ENCODE measurements at regions not wholly inside any gene's neighbourhood (a gene's known extent, or its start where the extent isn't known, plus 50 kb on each side); places are given as distances from the start of the nearest gene placed in this dataset.

GRCh38 chr5:114648940-114649339 lies 287.1 kb downstream of the KCNN2 start:
- DNase-seq, result no peak

- DNase-seq, result no peak
Observed at GRCh38 chr5:114644576-114644975, 282.7 kb downstream of the KCNN2 start.

- DNase-seq, result no peak
Observed at GRCh38 chr5:114636271-114636670, 274.4 kb downstream of the KCNN2 start.

- no peak for DNase-seq
Observed at GRCh38 chr5:114634967-114635901, 273.4 kb downstream of the KCNN2 start.

- DNase-seq, result no peak
Observed at GRCh38 chr5:114634517-114634916, 272.6 kb downstream of the KCNN2 start.

- no peak for DNase-seq
Observed at GRCh38 chr5:114612406-114612805, 250.5 kb downstream of the KCNN2 start.

GRCh38 chr5:114581136-114581535 lies 219.3 kb downstream of the KCNN2 start:
- no peak for DNase-seq

GRCh38 chr5:114565871-114566270 lies 204.0 kb downstream of the KCNN2 start:
- DNase-seq, result no peak

- no peak for DNase-seq
Observed at GRCh38 chr5:114565139-114565538, 203.3 kb downstream of the KCNN2 start.

GRCh38 chr5:114561415-114561814 lies 199.5 kb downstream of the KCNN2 start:
- no peak for DNase-seq
